ENCODE measurements at regions not wholly inside any gene's neighbourhood (a gene's known extent, or its start where the extent isn't known, plus 50 kb on each side); places are given as distances from the start of the nearest gene placed in this dataset.
"Not testable (repeated sequence)": the region's sequence is repeated elsewhere in the genome, so short reads cannot be mapped to it uniquely, and the experiment has no call there.

DNA sequence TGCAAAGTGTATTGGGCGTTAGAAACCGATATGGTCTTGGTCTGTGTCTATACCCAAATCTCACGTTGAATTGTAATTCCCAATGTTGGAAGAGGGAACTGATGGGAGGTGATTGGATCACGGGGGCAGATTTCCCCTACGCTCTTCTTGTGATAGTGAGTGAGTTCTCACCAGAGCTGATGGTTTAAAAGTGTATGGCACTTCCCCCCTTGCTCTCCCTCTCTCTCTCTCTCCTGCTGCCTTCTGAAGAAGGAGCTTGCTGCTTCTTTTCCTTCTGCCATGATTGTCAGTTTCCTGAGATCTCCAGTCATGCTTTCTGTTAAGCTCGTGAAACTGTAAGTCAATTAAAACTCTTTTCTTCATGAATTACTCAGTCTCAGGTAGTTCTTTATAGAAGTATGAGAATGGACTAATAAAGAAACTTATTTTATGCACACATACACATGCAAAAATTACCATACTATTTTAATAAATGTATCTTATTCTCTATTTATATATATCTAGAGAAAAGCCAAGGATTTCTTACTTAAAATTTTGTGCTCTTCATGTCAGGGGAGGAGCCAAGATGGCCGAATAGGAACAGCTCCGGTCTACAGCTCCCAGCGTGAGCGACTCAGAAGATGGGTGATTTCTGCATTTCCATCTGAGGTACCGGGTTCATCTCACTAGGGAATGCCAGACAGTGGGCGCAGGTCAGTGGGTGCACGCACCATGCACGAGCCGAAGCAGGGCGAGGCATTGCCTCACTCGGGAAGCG is 1891.0 kb upstream of the FLRT2 start:
- H3K4me2 ChIP-seq (ENCODE audit: low read length) = no peak overlapping the region

DNA sequence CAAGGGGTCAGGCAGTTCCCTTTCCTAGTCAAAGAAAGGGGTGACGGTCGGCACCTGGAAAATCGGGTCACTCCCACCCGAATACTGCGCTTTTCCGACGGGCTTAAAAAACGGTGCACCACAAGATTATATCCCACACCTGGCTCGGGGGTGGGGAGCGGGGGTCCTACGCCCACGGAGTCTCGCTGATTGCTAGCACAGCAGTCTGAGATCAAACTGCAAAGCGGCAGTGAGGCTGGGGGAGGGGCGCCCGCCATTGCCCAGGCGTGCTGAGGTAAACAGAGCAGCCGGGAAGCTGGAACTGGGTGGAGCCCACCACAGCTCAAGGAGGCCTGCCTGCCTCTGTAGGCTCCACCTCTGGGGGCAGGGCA is 1890.5 kb upstream of the FLRT2 start:
- not testable (repeated sequence) for H3K9me2 ChIP-seq (ENCODE audit: low read depth, low read length); H3K4me3 ChIP-seq (ENCODE audit: low read depth, low read length, poor library complexity, severe bottlenecking); H2AFZ ChIP-seq (ENCODE audit: low read length); H3K27me3 ChIP-seq (ENCODE audit: insufficient read depth, low read length); H3K79me2 ChIP-seq (ENCODE audit: insufficient read depth, low read length); H3K4me1 ChIP-seq (ENCODE audit: insufficient read depth, low read length, severe bottlenecking); H3K27ac ChIP-seq (ENCODE audit: low read depth, low read length, poor library complexity, severe bottlenecking); H3K9ac ChIP-seq (ENCODE audit: low read length); H4K20me1 ChIP-seq (ENCODE audit: insufficient read depth, low read length); H3K4me2 ChIP-seq (ENCODE audit: low read length); H3F3A ChIP-seq (ENCODE audit: insufficient read depth, low read length); H3K36me3 ChIP-seq (ENCODE audit: insufficient read depth, low read length); H3K9me3 ChIP-seq (ENCODE audit: low read length)

More for the DNA sequence above, 1891.0 kb upstream of the FLRT2 start:
- H3K9ac ChIP-seq (ENCODE audit: low read length) = no peak overlapping the region
- H3K4me1 ChIP-seq (ENCODE audit: insufficient read depth, low read length, severe bottlenecking) = no peaks in the 10 kb centered on the region
- H3K9me3 ChIP-seq (ENCODE audit: low read length) = no peaks in the 10 kb centered on the region
- H4K20me1 ChIP-seq (ENCODE audit: insufficient read depth, low read length) = no peaks in the 10 kb centered on the region
- TF ChIP-seq, protein P1, sequence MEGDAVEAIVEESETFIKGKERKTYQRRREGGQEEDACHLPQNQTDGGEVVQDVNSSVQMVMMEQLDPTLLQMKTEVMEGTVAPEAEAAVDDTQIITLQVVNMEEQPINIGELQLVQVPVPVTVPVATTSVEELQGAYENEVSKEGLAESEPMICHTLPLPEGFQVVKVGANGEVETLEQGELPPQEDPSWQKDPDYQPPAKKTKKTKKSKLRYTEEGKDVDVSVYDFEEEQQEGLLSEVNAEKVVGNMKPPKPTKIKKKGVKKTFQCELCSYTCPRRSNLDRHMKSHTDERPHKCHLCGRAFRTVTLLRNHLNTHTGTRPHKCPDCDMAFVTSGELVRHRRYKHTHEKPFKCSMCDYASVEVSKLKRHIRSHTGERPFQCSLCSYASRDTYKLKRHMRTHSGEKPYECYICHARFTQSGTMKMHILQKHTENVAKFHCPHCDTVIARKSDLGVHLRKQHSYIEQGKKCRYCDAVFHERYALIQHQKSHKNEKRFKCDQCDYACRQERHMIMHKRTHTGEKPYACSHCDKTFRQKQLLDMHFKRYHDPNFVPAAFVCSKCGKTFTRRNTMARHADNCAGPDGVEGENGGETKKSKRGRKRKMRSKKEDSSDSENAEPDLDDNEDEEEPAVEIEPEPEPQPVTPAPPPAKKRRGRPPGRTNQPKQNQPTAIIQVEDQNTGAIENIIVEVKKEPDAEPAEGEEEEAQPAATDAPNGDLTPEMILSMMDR (IDR thresholded peaks at IDR 0.05; ENCODE audit: low read length) = no peak
- H3K27me3 ChIP-seq (ENCODE audit: insufficient read depth, low read length) = no peaks in the 10 kb centered on the region
- no peaks in the 10 kb centered on the region for H3K9me2 ChIP-seq (ENCODE audit: low read depth, low read length)
- no peak overlapping the region for H3K27ac ChIP-seq (ENCODE audit: low read depth, low read length, poor library complexity, severe bottlenecking)
- no peak overlapping the region for H2AFZ ChIP-seq (ENCODE audit: low read length)
- no peak overlapping the region for H3K4me3 ChIP-seq (ENCODE audit: low read depth, low read length, poor library complexity, severe bottlenecking)
- H3F3A ChIP-seq (ENCODE audit: insufficient read depth, low read length) = no peaks in the 10 kb centered on the region
- H3K79me2 ChIP-seq (ENCODE audit: insufficient read depth, low read length) = no peaks in the 10 kb centered on the region
- no peaks in the 10 kb centered on the region for H3K36me3 ChIP-seq (ENCODE audit: insufficient read depth, low read length)

DNA sequence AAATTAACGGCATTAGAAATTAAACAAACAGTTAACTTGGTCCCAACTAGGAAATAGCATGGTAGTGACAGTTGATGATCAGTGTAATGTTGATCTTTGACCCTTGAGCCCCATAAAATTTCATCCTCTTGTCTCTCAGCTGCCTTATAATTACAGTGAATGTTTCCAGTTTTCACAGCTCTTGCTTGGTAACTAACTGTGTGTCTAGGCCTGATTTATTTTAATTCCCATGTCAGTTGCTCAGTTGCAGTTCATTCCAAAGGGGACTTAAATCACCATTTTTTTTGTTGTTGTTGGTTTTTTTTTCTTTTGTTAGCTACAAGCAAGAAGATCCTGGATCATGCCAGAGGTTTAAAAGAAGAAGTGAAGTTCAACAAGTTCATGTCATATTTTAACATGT is 1883.7 kb upstream of the FLRT2 start:
- H3K9me3 ChIP-seq (ENCODE audit: low read length) = no peaks in the 10 kb centered on the region
- H3F3A ChIP-seq (ENCODE audit: insufficient read depth, low read length) = no peaks in the 10 kb centered on the region
- TF ChIP-seq, protein P1 (IDR thresholded peaks at IDR 0.05; ENCODE audit: low read length) = no peak
- TF ChIP-seq EZH2 (IDR thresholded peaks at IDR 0.05; ENCODE audit: borderline replicate concordance, low read length) = no peak
- H3K27me3 ChIP-seq (ENCODE audit: insufficient read depth, low read length) = no peaks in the 10 kb centered on the region
- no peak overlapping the region for H2AFZ ChIP-seq (ENCODE audit: low read length)
- no peak overlapping the region for H3K27ac ChIP-seq (ENCODE audit: low read depth, low read length, poor library complexity, severe bottlenecking)
- no peaks in the 10 kb centered on the region for H3K4me1 ChIP-seq (ENCODE audit: insufficient read depth, low read length, severe bottlenecking)
- no peaks in the 10 kb centered on the region for H3K9me2 ChIP-seq (ENCODE audit: low read depth, low read length)
- no peak overlapping the region for H3K9ac ChIP-seq (ENCODE audit: low read length)
- H3K79me2 ChIP-seq (ENCODE audit: insufficient read depth, low read length) = no peaks in the 10 kb centered on the region
- H3K4me2 ChIP-seq (ENCODE audit: low read length) = no peak overlapping the region
- no peaks in the 10 kb centered on the region for H4K20me1 ChIP-seq (ENCODE audit: insufficient read depth, low read length)
- no peak overlapping the region for H3K4me3 ChIP-seq (ENCODE audit: low read depth, low read length, poor library complexity, severe bottlenecking)
- no peaks in the 10 kb centered on the region for H3K36me3 ChIP-seq (ENCODE audit: insufficient read depth, low read length)

DNA sequence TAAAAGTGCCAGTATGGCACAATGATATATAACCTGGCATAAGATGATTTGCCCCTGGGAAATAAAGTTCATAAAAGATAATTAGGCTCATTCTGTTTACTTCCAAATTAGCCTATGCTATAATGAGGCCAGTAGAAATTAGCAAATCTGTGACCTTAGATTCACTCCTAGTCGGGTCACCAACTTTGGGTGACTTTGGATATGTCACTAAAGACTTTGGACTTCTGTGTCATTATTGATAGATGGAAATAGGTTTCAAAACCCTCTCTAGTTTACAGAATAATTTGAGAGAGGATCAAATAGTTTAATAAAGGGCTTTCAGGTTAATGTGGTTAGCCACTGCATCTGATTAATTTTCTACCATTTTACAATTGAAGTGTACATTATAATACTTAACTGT is 1869.3 kb upstream of the FLRT2 start:
- Histone ChIP-seq H3K4me3 (ENCODE audit: low read depth, low read length, poor library complexity, severe bottlenecking) (no peak overlapping the region), H3K79me2 (ENCODE audit: insufficient read depth, low read length) (no peaks in the 10 kb centered on the region), H3K4me1 (ENCODE audit: insufficient read depth, low read length, severe bottlenecking) (no peaks in the 10 kb centered on the region), H3K27ac (ENCODE audit: low read depth, low read length, poor library complexity, severe bottlenecking) (no peak overlapping the region), H3F3A (ENCODE audit: insufficient read depth, low read length) (no peaks in the 10 kb centered on the region), H4K20me1 (ENCODE audit: insufficient read depth, low read length) (no peaks in the 10 kb centered on the region), H3K9ac (ENCODE audit: low read length) (no peak overlapping the region), H3K4me2 (ENCODE audit: low read length) (no peak overlapping the region), H3K9me3 (ENCODE audit: low read length) (no peaks in the 10 kb centered on the region), H2AFZ (ENCODE audit: low read length) (no peak overlapping the region), H3K36me3 (ENCODE audit: insufficient read depth, low read length) (no peaks in the 10 kb centered on the region), H3K9me2 (ENCODE audit: low read depth, low read length) (no peaks in the 10 kb centered on the region), H3K27me3 (ENCODE audit: insufficient read depth, low read length) (no peaks in the 10 kb centered on the region)
- TF ChIP-seq, protein P1 (IDR thresholded peaks at IDR 0.05; ENCODE audit: low read length) = no peak
- TF ChIP-seq EZH2 (IDR thresholded peaks at IDR 0.05; ENCODE audit: borderline replicate concordance, low read length) = no peak
